Neuronal stem cell (in vitro differentiated cells): ENCODE measurements at regions not wholly inside any gene's neighbourhood (a gene's known extent, or its start where the extent isn't known, plus 50 kb on each side); places are given as distances from the start of the nearest gene placed in this dataset.

Experiments
- DNase-seq: peaks from one replicate; pipeline ENCODE4 v3.0.0-alpha.2; 2013; ENCODE audit warnings: low spot score
- H2AFZ ChIP-seq: one replicate; pipeline ENCODE4 v1.6.1; 2013; ENCODE audit warnings: mild to moderate bottlenecking, low read length, inconsistent platforms
- H2AK5ac ChIP-seq: 2 replicates; pipeline ENCODE4 v1.6.1; 2013; ENCODE audit warnings: low read depth, mild to moderate bottlenecking, inconsistent platforms, low read length, moderate library complexity, mixed read lengths
- H2BK120ac ChIP-seq: 2 replicates; pipeline ENCODE4 v1.6.1; 2013; ENCODE audit warnings: low read depth, mild to moderate bottlenecking, inconsistent platforms, low read length, moderate library complexity, mixed read lengths
- H2BK12ac ChIP-seq: one replicate; pipeline ENCODE4 v1.6.1; 2013; ENCODE audit warnings: low read length, inconsistent platforms
- H2BK15ac ChIP-seq: 2 replicates; pipeline ENCODE4 v1.6.1; 2013; ENCODE audit warnings: mild to moderate bottlenecking, low read length, inconsistent platforms, mixed read lengths
- H2BK5ac ChIP-seq: one replicate; pipeline ENCODE4 v1.6.1; 2013; ENCODE audit warnings: inconsistent platforms, mild to moderate bottlenecking, low read length, moderate library complexity
- H3K14ac ChIP-seq: one replicate; pipeline ENCODE4 v1.6.1; 2013; ENCODE audit warnings: low read length, inconsistent platforms
- H3K18ac ChIP-seq: 2 replicates; pipeline ENCODE4 v1.6.1; 2013; ENCODE audit warnings: low read length, inconsistent platforms
- H3K23ac ChIP-seq: 2 replicates; pipeline ENCODE4 v1.6.1; 2013; ENCODE audit warnings: low read depth, mild to moderate bottlenecking, mixed read lengths, low read length, inconsistent platforms; ENCODE audit not compliant: poor library complexity
- H3K27ac ChIP-seq: replicated peaks from 3 replicates; pipeline ENCODE4 v1.5.1; 2013; ENCODE audit warnings: low read length, inconsistent platforms
- H3K27me3 ChIP-seq, 3 experiments: 2 replicates each; pipeline ENCODE4 v1.6.1; 2013; ENCODE audit warnings: low read length in 3 of 3, mild to moderate bottlenecking in 2 of 3, inconsistent platforms in 1 of 3, low read depth in 1 of 3, mixed read lengths in 1 of 3, moderate library complexity in 1 of 3; ENCODE audit not compliant: control insufficient read depth in 3 of 3, insufficient read depth in 3 of 3
- H3K36me3 ChIP-seq, 2 donors: replicated peaks in 1 of 2; 2 replicates each; pipeline ENCODE4 v1.6.1; 2013; ENCODE audit warnings: low read length in 2 of 2; ENCODE audit not compliant: control insufficient read depth in 2 of 2, insufficient read depth in 2 of 2
- H3K4ac ChIP-seq: 2 replicates; pipeline ENCODE4 v1.6.1; 2013; ENCODE audit warnings: inconsistent platforms, mild to moderate bottlenecking, low read length, moderate library complexity
- H3K4me1 ChIP-seq, 2 donors: 1 replicate in 1 of 2; 2 replicates in 1 of 2; pipeline ENCODE4 v1.6.1; 2013; ENCODE audit warnings: low read length in 2 of 2, low read depth in 1 of 2; ENCODE audit not compliant: control insufficient read depth in 2 of 2, insufficient read depth in 1 of 2
- H3K4me2 ChIP-seq: one replicate; pipeline ENCODE4 v1.6.1; 2013; ENCODE audit warnings: mild to moderate bottlenecking, low read length, inconsistent platforms; ENCODE audit not compliant: insufficient read depth, poor library complexity, severe bottlenecking
- H3K4me3 ChIP-seq, 2 donors: 2 replicates each; pipeline ENCODE4 v1.5.1; 2013; ENCODE audit warnings: low read length in 2 of 2, mild to moderate bottlenecking in 2 of 2, inconsistent platforms in 1 of 2, moderate library complexity in 1 of 2
- H3K79me1 ChIP-seq: one replicate; pipeline ENCODE4 v1.6.1; 2013; ENCODE audit warnings: low read depth, mild to moderate bottlenecking, inconsistent platforms, low read length, moderate library complexity
- H3K9ac ChIP-seq: one replicate; pipeline ENCODE4 v1.6.1; 2013; ENCODE audit warnings: mild to moderate bottlenecking, low read depth, low read length, inconsistent platforms; ENCODE audit not compliant: poor library complexity
- H3K9me3 ChIP-seq, 2 donors: replicated peaks in 1 of 2; 2 replicates each; pipeline versions ENCODE3 to v1.6.1; 2013; ENCODE audit warnings: low read length in 2 of 2, mild to moderate bottlenecking in 2 of 2, inconsistent platforms in 1 of 2, low read depth in 1 of 2, mixed read lengths in 1 of 2, moderate library complexity in 1 of 2; ENCODE audit not compliant: control insufficient read depth in 2 of 2, insufficient read depth in 1 of 2
- H4K8ac ChIP-seq: one replicate; pipeline ENCODE4 v1.6.1; 2013; ENCODE audit warnings: low read depth, mild to moderate bottlenecking, inconsistent platforms, low read length, moderate library complexity
- H4K91ac ChIP-seq: one replicate; pipeline ENCODE4 v1.6.1; 2013; ENCODE audit warnings: low read length, low read depth, mild to moderate bottlenecking, inconsistent platforms; ENCODE audit not compliant: poor library complexity
- WGBS, 2 donors: extraction: QIAGEN DNeasy Blood & Tissue Kit; methylation state at CpG; one replicate each; pipeline ENCODE4 v1.1.7; 2013; ENCODE audit warnings: missing lambda C conversion rate in 2 of 2, mixed read lengths in 1 of 2; ENCODE audit not compliant: insufficient read length in 2 of 2, insufficient replicate concordance in 1 of 2; ENCODE audit errors: extremely low coverage in 2 of 2; 5-methylcytosine and 5-hydroxymethylcytosine counted together

GRCh38 chr18:67776929-67777328 lies 260.4 kb upstream of the DSEL start:
- H3K4me2 ChIP-seq, result no peak overlapping the region
- no peak overlapping the region for H4K91ac ChIP-seq
- no peaks in the 10 kb centered on the region for H3K27me3 ChIP-seq
- H3K27ac ChIP-seq, result no peak overlapping the region
- H2AFZ ChIP-seq, result no peak overlapping the region
- no peak overlapping the region for H3K14ac ChIP-seq
- no peak overlapping the region for H3K4me3 ChIP-seq
- H4K8ac ChIP-seq, result no peak overlapping the region
- DNase-seq, result no peak
- no peak overlapping the region for H3K23ac ChIP-seq
- no peaks in the 10 kb centered on the region for H3K79me1 ChIP-seq
- H2AK5ac ChIP-seq, result no peak overlapping the region
- no peak overlapping the region for H3K18ac ChIP-seq
- no peak overlapping the region for H2BK5ac ChIP-seq
- peaks cover 0 to 3% of the 10 kb centered on the region in 2 donors for H3K4me1 ChIP-seq
- no peak overlapping the region for H3K4ac ChIP-seq
- no peak overlapping the region for H2BK15ac ChIP-seq
- H3K36me3 ChIP-seq, result no peaks in the 10 kb centered on the region
- no peak overlapping the region for H2BK120ac ChIP-seq
- WGBS, 2 donors, result no CpG with 5 or more reads among the region's 3 CpGs
- no peak overlapping the region for H3K9ac ChIP-seq
- no peaks in the 10 kb centered on the region for H3K9me3 ChIP-seq
- no peak overlapping the region for H2BK12ac ChIP-seq

- WGBS, 2 donors, result 100% methylated on average over 2 of the region's 2 CpGs; no CpG with 5 or more reads in 1 of the 2 donors
- H3K18ac ChIP-seq, result no peak overlapping the region
- no peak overlapping the region for H2AK5ac ChIP-seq
- no peak overlapping the region for H3K27ac ChIP-seq
- no peak for DNase-seq
- H3K14ac ChIP-seq, result no peak overlapping the region
- H3K4me1 ChIP-seq, result no peaks in the 10 kb centered on the region
- no peak overlapping the region for H4K91ac ChIP-seq
- no peaks in the 10 kb centered on the region for H3K36me3 ChIP-seq
- H2AFZ ChIP-seq, result no peak overlapping the region
- no peak overlapping the region for H2BK12ac ChIP-seq
- H3K9me3 ChIP-seq, result no peaks in the 10 kb centered on the region
- no peaks in the 10 kb centered on the region for H3K79me1 ChIP-seq
- no peak overlapping the region for H2BK120ac ChIP-seq
- no peak overlapping the region for H3K4me3 ChIP-seq
- H2BK15ac ChIP-seq, result no peak overlapping the region
- H3K4ac ChIP-seq, result no peak overlapping the region
- no peak overlapping the region for H3K4me2 ChIP-seq
- H3K23ac ChIP-seq, result no peak overlapping the region
- H3K9ac ChIP-seq, result no peak overlapping the region
- no peak overlapping the region for H4K8ac ChIP-seq
- H2BK5ac ChIP-seq, result no peak overlapping the region
- no peaks in the 10 kb centered on the region for H3K27me3 ChIP-seq
Measured at GRCh38 chr18:67771271-67771670, 254.8 kb upstream of the DSEL start.

- Histone ChIP-seq H3K18ac (no peak overlapping the region), H3K23ac (no peak overlapping the region), H3K4me1 (no peaks in the 10 kb centered on the region), H2BK12ac (no peak overlapping the region), H3K14ac (no peak overlapping the region), H3K9ac (no peak overlapping the region), H2AK5ac (no peak overlapping the region), H2BK5ac (no peak overlapping the region), H3K4ac (no peak overlapping the region), H3K27me3 (no peaks in the 10 kb centered on the region), H2BK120ac (no peak overlapping the region), H3K36me3 (no peaks in the 10 kb centered on the region), H3K9me3 (no peaks in the 10 kb centered on the region), H2BK15ac (no peak overlapping the region), H2AFZ (no peak overlapping the region), H3K79me1 (no peaks in the 10 kb centered on the region), H3K4me2 (no peak overlapping the region), H3K4me3 (no peak overlapping the region), H4K91ac (no peak overlapping the region), H3K27ac (no peak overlapping the region), H4K8ac (no peak overlapping the region)
- WGBS, 2 donors, result no CpG with 5 or more reads among the region's 5 CpGs
- no peak for DNase-seq
Measured at GRCh38 chr18:67770520-67770919, 254.0 kb upstream of the DSEL start.

DNA sequence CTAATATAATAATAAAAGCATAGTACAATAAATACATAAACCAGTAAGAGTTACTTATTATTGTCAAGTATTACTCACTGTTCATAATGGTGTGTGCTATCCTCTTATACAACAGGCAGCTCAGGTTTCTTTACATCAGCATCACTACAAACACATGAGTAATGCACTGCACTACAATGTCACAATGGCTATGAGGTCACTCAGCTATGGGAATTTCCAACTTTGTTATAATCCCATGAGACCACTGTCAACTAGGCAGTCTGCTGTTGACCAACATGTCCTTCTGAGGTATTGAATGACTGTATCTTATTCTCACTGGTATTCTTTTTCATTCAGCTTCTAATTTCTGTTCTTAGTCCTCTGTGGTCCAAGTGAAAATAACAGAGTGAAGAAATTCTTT lies 250.4 kb upstream of the DSEL start:
- Histone ChIP-seq H3K4me1 (peaks cover 0 to 2% of the 10 kb centered on the region in 2 donors), H2AK5ac (no peak overlapping the region), H4K8ac (no peak overlapping the region), H3K23ac (no peak overlapping the region), H2BK15ac (no peak overlapping the region), H3K14ac (no peak overlapping the region), H3K36me3 (no peaks in the 10 kb centered on the region), H3K4me2 (no peak overlapping the region), H3K27me3 (no peaks in the 10 kb centered on the region), H2BK12ac (no peak overlapping the region), H2AFZ (no peak overlapping the region), H3K18ac (no peak overlapping the region), H3K79me1 (no peaks in the 10 kb centered on the region), H3K4me3 (no peak overlapping the region), H4K91ac (no peak overlapping the region), H2BK5ac (no peak overlapping the region), H3K27ac (no peak overlapping the region), H3K9ac (no peak overlapping the region), H3K4ac (no peak overlapping the region), H2BK120ac (no peak overlapping the region), H3K9me3 (no peaks in the 10 kb centered on the region)
- DNase-seq, result no peak
